ENCODE measurements at regions not wholly inside any gene's neighbourhood (a gene's known extent, or its start where the extent isn't known, plus 50 kb on each side); places are given as distances from the start of the nearest gene placed in this dataset.

DNA sequence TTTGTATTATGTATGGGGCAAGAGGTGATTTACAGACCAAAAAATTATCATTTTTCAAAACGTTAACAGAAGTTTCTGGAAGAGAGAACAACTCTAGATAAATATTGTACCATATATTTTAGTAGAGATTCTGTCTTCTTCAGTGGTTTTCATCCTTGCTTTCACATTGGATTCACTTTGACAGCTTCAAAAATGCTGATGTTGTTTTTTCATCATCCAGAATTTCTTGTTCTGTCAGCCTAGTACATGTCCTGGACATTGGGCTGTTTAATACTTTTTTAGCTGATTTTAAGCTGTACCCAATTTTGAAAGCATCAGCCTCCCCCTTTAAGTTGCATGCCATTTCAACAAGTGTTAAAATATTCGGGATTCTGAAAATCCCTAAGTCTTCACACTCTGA, 711.3 kb upstream of the LRATD1 start:
- Mint-ChIP-seq H3K27ac (no peak overlapping the region), H3K4me1 (ENCODE audit: low read depth) (no peaks in the 10 kb centered on the region), H3K9me3 (peaks cover 10% of the 10 kb centered on the region), H3K36me3 (ENCODE audit: low read depth) (no peaks in the 10 kb centered on the region), H3K4me3 (no peak overlapping the region), H3K27me3 (ENCODE audit: low read depth) (no peaks in the 10 kb centered on the region)
- CTCF ChIA-PET = interaction anchor here (0.6 kb wide), 1 partner anchor 969 kb away, joined by 3 read pairs; no protein-coding TSS in a partner anchor
- intact Hi-C loops (cut with micrococcal nuclease) = no loop called here
- no peak for DNase-seq

DNA sequence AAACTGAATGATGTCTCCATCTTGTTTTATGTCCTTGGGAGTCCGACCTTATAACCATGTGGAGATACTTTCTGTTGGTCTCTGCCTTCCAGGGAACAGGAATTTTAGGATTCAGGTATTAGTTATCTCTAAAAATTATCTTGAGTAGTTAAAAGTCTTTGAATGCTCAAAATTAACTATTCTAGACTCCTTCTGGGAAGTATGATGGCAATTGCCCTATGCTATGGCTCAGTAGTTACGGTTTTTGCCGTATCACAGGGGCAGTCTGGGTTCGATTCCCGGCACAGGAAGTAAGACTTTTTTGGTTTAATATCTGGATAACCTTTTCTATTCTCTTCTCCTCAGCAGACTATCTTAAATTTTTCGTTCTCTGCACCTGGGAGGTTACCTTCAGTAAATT, 708.7 kb upstream of the LRATD1 start:
- Mint-ChIP-seq H3K36me3 (ENCODE audit: low read depth) (no peaks in the 10 kb centered on the region), H3K27me3 (ENCODE audit: low read depth) (no peaks in the 10 kb centered on the region), H3K9me3 (peaks cover 10% of the 10 kb centered on the region), H3K4me3 (no peak overlapping the region), H3K27ac (no peak overlapping the region), H3K4me1 (ENCODE audit: low read depth) (no peaks in the 10 kb centered on the region)
- intact Hi-C loops (cut with micrococcal nuclease) = no loop called here
- CTCF ChIA-PET = no interaction called here
- no peak for DNase-seq

- H3K27ac Mint-ChIP-seq = no peak overlapping the region
- H3K27me3 Mint-ChIP-seq (ENCODE audit: low read depth) = no peaks in the 10 kb centered on the region
- no peaks in the 10 kb centered on the region for H3K36me3 Mint-ChIP-seq (ENCODE audit: low read depth)
- peaks cover 7% of the 10 kb centered on the region for H3K9me3 Mint-ChIP-seq
- no peaks in the 10 kb centered on the region for H3K4me1 Mint-ChIP-seq (ENCODE audit: low read depth)
- intact Hi-C loops (cut with micrococcal nuclease) = no loop called here
- no peak overlapping the region for H3K4me3 Mint-ChIP-seq
- CTCF ChIA-PET = interaction anchor here (0.6 kb wide), 1 partner anchor 1127 kb away, joined by 3 read pairs; no protein-coding TSS in a partner anchor
- no peak for DNase-seq
These were observed 690.4 kb upstream of the LRATD1 start for GRCh38 chr2:13942111-13942510.

DNA sequence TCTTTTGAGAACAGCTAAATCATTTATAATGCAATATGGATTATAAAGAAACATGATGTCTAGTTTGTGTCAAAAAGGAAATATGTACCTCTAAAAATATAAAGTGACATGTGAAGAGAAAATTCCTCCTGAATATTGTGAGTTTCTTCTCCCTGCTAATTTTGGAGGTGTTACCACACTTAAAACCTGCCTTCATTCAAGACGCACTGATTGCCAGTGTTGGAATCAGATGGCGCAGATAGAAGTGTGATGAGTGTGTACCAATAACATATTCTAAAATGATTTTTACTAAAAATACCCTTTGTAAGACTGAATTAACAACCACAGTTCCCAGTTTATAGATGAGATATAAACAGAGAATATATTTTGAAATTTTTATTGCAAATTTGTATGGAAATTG, 681.8 kb upstream of the LRATD1 start:
- Mint-ChIP-seq H3K9me3 (peaks cover 7% of the 10 kb centered on the region), H3K4me3 (no peak overlapping the region), H3K27ac (no peak overlapping the region), H3K27me3 (ENCODE audit: low read depth) (no peaks in the 10 kb centered on the region), H3K4me1 (ENCODE audit: low read depth) (no peaks in the 10 kb centered on the region), H3K36me3 (ENCODE audit: low read depth) (no peaks in the 10 kb centered on the region)
- CTCF ChIA-PET = no interaction called here
- intact Hi-C loops (cut with micrococcal nuclease) = no loop called here
- no peak for DNase-seq

GRCh38 chr2:13968811-13969210, 663.7 kb upstream of the LRATD1 start:
- intact Hi-C loops (cut with micrococcal nuclease) = no loop called here
- H3K27me3 Mint-ChIP-seq (ENCODE audit: low read depth) = no peaks in the 10 kb centered on the region
- CTCF ChIA-PET = no interaction called here
- peaks cover 2% of the 10 kb centered on the region for H3K9me3 Mint-ChIP-seq
- H3K4me1 Mint-ChIP-seq (ENCODE audit: low read depth) = no peaks in the 10 kb centered on the region
- no peak overlapping the region for H3K27ac Mint-ChIP-seq
- H3K4me3 Mint-ChIP-seq = no peak overlapping the region
- no peaks in the 10 kb centered on the region for H3K36me3 Mint-ChIP-seq (ENCODE audit: low read depth)
- no peak for DNase-seq

GRCh38 chr2:13986119-13986720, 646.3 kb upstream of the LRATD1 start:
- no peak overlapping the region for H3K27ac Mint-ChIP-seq
- no peaks in the 10 kb centered on the region for H3K4me1 Mint-ChIP-seq (ENCODE audit: low read depth)
- CTCF ChIA-PET = no interaction called here
- H3K36me3 Mint-ChIP-seq (ENCODE audit: low read depth) = no peaks in the 10 kb centered on the region
- peaks cover 9% of the 10 kb centered on the region for H3K9me3 Mint-ChIP-seq
- no peak for DNase-seq
- intact Hi-C loops (cut with micrococcal nuclease) = no loop called here
- H3K27me3 Mint-ChIP-seq (ENCODE audit: low read depth) = no peaks in the 10 kb centered on the region
- no peak overlapping the region for H3K4me3 Mint-ChIP-seq

DNA sequence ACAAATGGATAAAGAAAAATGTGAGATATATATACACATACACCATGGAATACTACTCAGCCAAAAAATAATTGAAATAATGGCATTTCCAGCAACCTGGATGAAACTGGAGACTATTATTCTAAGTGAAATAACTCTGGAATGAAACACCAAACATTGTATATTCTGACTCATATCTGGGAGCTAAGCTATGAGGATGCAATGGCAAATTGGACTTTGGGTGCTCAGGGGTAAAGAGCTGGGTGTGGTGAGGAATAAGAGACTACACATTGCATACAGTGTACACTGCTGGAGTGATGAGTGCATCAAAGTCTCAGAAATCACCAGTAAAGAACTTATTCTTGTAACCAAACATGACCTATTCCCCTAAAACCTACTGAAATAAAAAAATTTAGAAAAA, 636.0 kb upstream of the LRATD1 start:
- CTCF ChIA-PET = no interaction called here
- Mint-ChIP-seq H3K27ac (no peak overlapping the region), H3K9me3 (peaks cover 11% of the 10 kb centered on the region), H3K36me3 (ENCODE audit: low read depth) (no peaks in the 10 kb centered on the region), H3K4me1 (ENCODE audit: low read depth) (no peaks in the 10 kb centered on the region), H3K4me3 (no peak overlapping the region), H3K27me3 (ENCODE audit: low read depth) (no peaks in the 10 kb centered on the region)
- DNase-seq = no peak
- intact Hi-C loops (cut with micrococcal nuclease) = no loop called here

DNA sequence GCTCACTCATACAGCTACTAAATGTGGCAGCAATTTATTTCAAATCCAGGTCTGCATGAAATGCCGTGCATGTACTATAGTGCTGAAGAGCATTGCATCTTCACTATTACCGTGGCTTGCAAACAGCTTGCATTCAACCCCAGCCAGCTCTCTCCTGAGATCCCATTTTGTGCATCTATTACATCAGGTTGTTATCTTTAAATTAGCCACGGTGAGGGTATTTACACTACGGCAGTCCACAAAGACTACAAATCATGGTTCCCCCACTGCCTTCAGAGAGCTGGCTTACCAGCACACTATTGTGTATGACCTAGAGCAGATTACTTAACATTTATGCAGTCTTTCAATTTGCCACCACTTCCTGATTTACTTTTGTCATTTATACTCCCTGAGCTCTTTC, 621.3 kb upstream of the LRATD1 start:
- H3K9me3 Mint-ChIP-seq = peaks cover 4% of the 10 kb centered on the region
- no peaks in the 10 kb centered on the region for H3K4me1 Mint-ChIP-seq (ENCODE audit: low read depth)
- H3K27ac Mint-ChIP-seq = no peak overlapping the region
- intact Hi-C loops (cut with micrococcal nuclease) = no loop called here
- no peak for DNase-seq
- CTCF ChIA-PET = no interaction called here
- H3K4me3 Mint-ChIP-seq = no peak overlapping the region
- H3K27me3 Mint-ChIP-seq (ENCODE audit: low read depth) = no peaks in the 10 kb centered on the region
- no peaks in the 10 kb centered on the region for H3K36me3 Mint-ChIP-seq (ENCODE audit: low read depth)

GRCh38 chr2:14015113-14015630, 617.3 kb upstream of the LRATD1 start:
- H3K9me3 Mint-ChIP-seq = no peaks in the 10 kb centered on the region
- intact Hi-C loops (cut with micrococcal nuclease) = no loop called here
- CTCF ChIA-PET = no interaction called here
- no peak overlapping the region for H3K4me3 Mint-ChIP-seq
- no peak for DNase-seq
- no peaks in the 10 kb centered on the region for H3K36me3 Mint-ChIP-seq (ENCODE audit: low read depth)
- no peaks in the 10 kb centered on the region for H3K27me3 Mint-ChIP-seq (ENCODE audit: low read depth)
- no peak overlapping the region for H3K27ac Mint-ChIP-seq
- H3K4me1 Mint-ChIP-seq (ENCODE audit: low read depth) = no peaks in the 10 kb centered on the region

DNA sequence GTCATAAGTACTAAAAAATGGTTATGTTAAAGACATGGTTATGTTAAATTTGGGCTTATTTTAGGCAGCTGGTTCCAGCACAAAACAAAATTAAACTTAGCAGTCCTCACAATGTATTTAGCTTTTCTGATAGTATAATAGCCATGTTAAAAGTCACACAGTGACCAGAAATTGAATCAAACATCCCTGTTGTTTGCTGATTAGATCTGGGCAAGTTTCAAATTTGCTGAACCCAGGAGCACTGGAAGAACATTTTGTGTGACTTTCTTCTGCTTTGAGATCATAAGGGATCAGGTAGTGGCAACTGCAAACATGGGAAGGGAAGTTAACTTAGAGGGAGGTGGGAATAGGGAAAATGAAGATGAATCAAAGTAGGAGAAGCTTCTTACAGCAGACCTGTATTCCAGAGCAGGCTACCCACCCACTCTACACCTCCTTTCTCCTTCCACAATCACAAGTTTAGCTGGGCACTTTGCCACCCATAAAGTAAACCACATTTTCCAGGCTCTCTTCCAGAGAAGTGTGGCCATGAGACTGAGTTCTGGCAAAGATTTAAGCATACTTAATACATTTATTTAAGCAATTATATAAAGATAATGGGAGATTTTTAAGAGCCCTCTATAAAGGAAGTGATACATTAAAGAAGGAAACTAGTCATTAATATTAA, 616.1 kb upstream of the LRATD1 start:
- intact Hi-C loops (cut with micrococcal nuclease) = no loop called here
- Mint-ChIP-seq H3K36me3 (ENCODE audit: low read depth) (no peaks in the 10 kb centered on the region), H3K4me3 (no peak overlapping the region), H3K9me3 (no peaks in the 10 kb centered on the region), H3K27me3 (ENCODE audit: low read depth) (no peaks in the 10 kb centered on the region), H3K4me1 (ENCODE audit: low read depth) (no peaks in the 10 kb centered on the region), H3K27ac (no peak overlapping the region)
- CTCF ChIA-PET = no interaction called here
- DNase-seq = no peak

- Mint-ChIP-seq H3K27ac (no peak overlapping the region), H3K27me3 (ENCODE audit: low read depth) (no peaks in the 10 kb centered on the region), H3K9me3 (no peaks in the 10 kb centered on the region), H3K36me3 (ENCODE audit: low read depth) (no peaks in the 10 kb centered on the region), H3K4me3 (no peak overlapping the region), H3K4me1 (ENCODE audit: low read depth) (no peaks in the 10 kb centered on the region)
- CTCF ChIA-PET = no interaction called here
- intact Hi-C loops (cut with micrococcal nuclease) = no loop called here
- no peak for DNase-seq
These were observed 613.9 kb upstream of the LRATD1 start for GRCh38 chr2:14018620-14019019.

DNA sequence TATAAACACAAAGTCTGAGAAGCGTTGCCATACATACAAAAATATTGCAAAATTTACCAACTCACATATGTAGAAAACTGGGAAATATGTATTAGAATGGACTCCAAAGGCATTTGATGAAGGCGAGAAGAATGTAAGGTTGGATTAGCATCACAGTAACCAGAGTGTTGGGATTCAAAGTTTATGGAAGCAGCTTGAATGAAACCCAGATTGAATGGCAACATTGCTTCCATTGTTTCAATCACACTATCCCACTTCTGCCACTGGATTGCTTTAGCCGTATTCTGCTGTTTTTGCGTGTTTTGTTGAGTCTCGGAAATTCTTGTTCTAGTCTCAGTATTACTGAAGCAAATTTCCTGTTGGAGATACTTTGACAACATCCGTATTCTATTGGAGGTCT, 609.0 kb upstream of the LRATD1 start:
- CTCF ChIA-PET = no interaction called here
- no peak overlapping the region for H3K27ac Mint-ChIP-seq
- no peaks in the 10 kb centered on the region for H3K27me3 Mint-ChIP-seq (ENCODE audit: low read depth)
- no peak for DNase-seq
- intact Hi-C loops (cut with micrococcal nuclease) = no loop called here
- H3K9me3 Mint-ChIP-seq = peaks cover 2% of the 10 kb centered on the region
- H3K4me3 Mint-ChIP-seq = no peak overlapping the region
- H3K36me3 Mint-ChIP-seq (ENCODE audit: low read depth) = no peaks in the 10 kb centered on the region
- no peaks in the 10 kb centered on the region for H3K4me1 Mint-ChIP-seq (ENCODE audit: low read depth)

GRCh38 chr2:14039134-14039533, 593.4 kb upstream of the LRATD1 start:
- Mint-ChIP-seq H3K9me3 (peaks cover 4% of the 10 kb centered on the region), H3K36me3 (ENCODE audit: low read depth) (no peaks in the 10 kb centered on the region), H3K27ac (no peak overlapping the region), H3K4me1 (ENCODE audit: low read depth) (no peaks in the 10 kb centered on the region), H3K4me3 (no peak overlapping the region), H3K27me3 (ENCODE audit: low read depth) (no peaks in the 10 kb centered on the region)
- CTCF ChIA-PET = no interaction called here
- intact Hi-C loops (cut with micrococcal nuclease) = no loop called here
- DNase-seq = no peak

Measured in activated naive CD4-positive, alpha-beta T cell treated with anti-CD3 and anti-CD28 coated beads for 36 hours (primary cell).